ENCODE measurements at regions not wholly inside any gene's neighbourhood (a gene's known extent, or its start where the extent isn't known, plus 50 kb on each side); places are given as distances from the start of the nearest gene placed in this dataset.

DNA sequence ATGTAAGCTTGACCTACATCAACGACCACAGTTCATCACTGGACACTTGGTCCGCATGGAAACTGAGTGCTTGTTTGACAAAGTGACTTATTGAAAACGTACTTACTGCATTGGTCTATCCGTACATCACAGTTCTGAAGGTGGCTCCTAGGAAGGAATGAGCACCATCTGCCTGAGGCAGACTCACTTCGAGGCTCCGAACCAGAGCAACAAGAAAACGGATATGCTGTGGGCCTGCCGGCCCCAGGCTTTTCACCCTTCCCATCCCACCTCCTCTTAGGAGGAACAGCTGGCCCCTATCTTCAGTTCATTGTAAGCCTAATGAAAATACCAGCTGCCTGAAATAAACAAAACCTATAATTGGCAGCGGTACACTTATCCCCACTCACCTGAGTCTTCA is 67.2 kb upstream of the TSLP start:
- Histone ChIP-seq H4K20me1 (ENCODE audit: insufficient read depth) (no peaks in the 10 kb centered on the region), H3F3A (ENCODE audit: insufficient read depth, low read depth) (no peaks in the 10 kb centered on the region), H3K9me3 (ENCODE audit: insufficient read depth, low read depth) (no peaks in the 10 kb centered on the region), H3K36me3 (ENCODE audit: low read depth) (no peaks in the 10 kb centered on the region), H3K27ac (no peak overlapping the region), H3K4me3 (no peak overlapping the region), H2AFZ (peak overlapping the region; percentile 23; the same call in 1 of the 2 replicates), H3K4me1 (replicated peaks; ENCODE audit: insufficient read depth) (no peaks in the 10 kb centered on the region), H3K79me2 (ENCODE audit: low read depth) (no peaks in the 10 kb centered on the region), H3K9me2 (ENCODE audit: insufficient read depth) (no peaks in the 10 kb centered on the region), H3K27me3 (ENCODE audit: insufficient read depth, low read depth) (no peaks in the 10 kb centered on the region), H3K4me2 (no peak overlapping the region)
- no peak for TF ChIP-seq EZH2 (IDR thresholded peaks at IDR 0.05; ENCODE audit: low read depth)
- no peak for TF ChIP-seq CTCF (conservative IDR thresholded peaks at IDR 0.05)
- no peak for DNase-seq
- ChIA-PET CTCF (no interaction called here), POLR2A (ENCODE audit: unreplicated experiment) (no interaction called here)
- intact Hi-C loops (cut with micrococcal nuclease; ENCODE audit: unreplicated experiment) = no loop called here
- BruUV-seq (replicated peaks) = no TSS peak

DNA sequence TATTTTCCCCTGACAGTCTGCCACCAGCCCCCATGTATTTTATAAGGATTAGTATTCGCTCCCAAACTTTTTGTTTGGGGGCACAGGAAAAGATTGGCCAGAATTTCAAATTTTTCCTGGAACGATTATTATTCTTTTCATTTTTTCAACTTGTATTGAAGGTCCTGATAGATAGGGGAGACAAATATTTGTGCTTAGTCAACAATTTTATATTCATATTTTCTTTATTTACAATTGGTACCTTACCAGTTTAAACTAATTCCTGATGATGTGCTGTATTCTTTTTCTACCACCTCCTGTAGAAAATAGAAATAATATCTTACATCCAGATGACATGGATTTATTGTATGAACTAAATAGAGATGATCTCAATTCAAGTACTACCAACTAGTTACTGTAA is 60.7 kb upstream of the TSLP start:
- POLR2A ChIA-PET (ENCODE audit: unreplicated experiment) = no interaction called here
- no peak overlapping the region for H3K4me2 ChIP-seq
- no peaks in the 10 kb centered on the region for H3K9me2 ChIP-seq (ENCODE audit: insufficient read depth)
- CTCF ChIA-PET = no interaction called here
- H3K79me2 ChIP-seq (ENCODE audit: low read depth) = no peaks in the 10 kb centered on the region
- H2AFZ ChIP-seq = no peak overlapping the region
- H3K4me1 ChIP-seq (replicated peaks; ENCODE audit: insufficient read depth) = peaks cover 9% of the 10 kb centered on the region; the same call in 1 of the 2 replicates
- BruUV-seq (replicated peaks) = no TSS peak
- no peak for DNase-seq
- intact Hi-C loops (cut with micrococcal nuclease; ENCODE audit: unreplicated experiment) = no loop called here
- no peaks in the 10 kb centered on the region for H4K20me1 ChIP-seq (ENCODE audit: insufficient read depth)
- no peaks in the 10 kb centered on the region for H3F3A ChIP-seq (ENCODE audit: insufficient read depth, low read depth)
- H3K36me3 ChIP-seq (ENCODE audit: low read depth) = no peaks in the 10 kb centered on the region
- H3K27me3 ChIP-seq (ENCODE audit: insufficient read depth, low read depth) = no peaks in the 10 kb centered on the region
- no peak overlapping the region for H3K27ac ChIP-seq
- TF ChIP-seq EZH2 (IDR thresholded peaks at IDR 0.05; ENCODE audit: low read depth) (no peak), CTCF (conservative IDR thresholded peaks at IDR 0.05) (no peak)
- no peak overlapping the region for H3K4me3 ChIP-seq
- H3K9me3 ChIP-seq (ENCODE audit: insufficient read depth, low read depth) = no peaks in the 10 kb centered on the region

GRCh38 chr5:111013011-111013410 is 58.5 kb upstream of the TSLP start:
- no peaks in the 10 kb centered on the region for H3K79me2 ChIP-seq (ENCODE audit: low read depth)
- peaks cover 9% of the 10 kb centered on the region; the same call in 1 of the 2 replicates for H3K4me1 ChIP-seq (replicated peaks; ENCODE audit: insufficient read depth)
- H3K27me3 ChIP-seq (ENCODE audit: insufficient read depth, low read depth) = no peaks in the 10 kb centered on the region
- TF ChIP-seq CTCF (conservative IDR thresholded peaks at IDR 0.05) = no peak
- no peak for TF ChIP-seq EZH2 (IDR thresholded peaks at IDR 0.05; ENCODE audit: low read depth)
- intact Hi-C loops (cut with micrococcal nuclease; ENCODE audit: unreplicated experiment) = no loop called here
- DNase-seq = peak in 1 of 2 experiments; percentile 39
- no peak overlapping the region for H3K4me3 ChIP-seq
- no peaks in the 10 kb centered on the region for H3K9me3 ChIP-seq (ENCODE audit: insufficient read depth, low read depth)
- H3K9me2 ChIP-seq (ENCODE audit: insufficient read depth) = no peaks in the 10 kb centered on the region
- H3K36me3 ChIP-seq (ENCODE audit: low read depth) = no peaks in the 10 kb centered on the region
- H3F3A ChIP-seq (ENCODE audit: insufficient read depth, low read depth) = no peaks in the 10 kb centered on the region
- no peak overlapping the region for H2AFZ ChIP-seq
- no peaks in the 10 kb centered on the region for H4K20me1 ChIP-seq (ENCODE audit: insufficient read depth)
- peak overlapping the region; percentile 13; the same call in 1 of the 2 replicates for H3K4me2 ChIP-seq
- POLR2A ChIA-PET (ENCODE audit: unreplicated experiment) = no interaction called here
- H3K27ac ChIP-seq = no peak overlapping the region
- CTCF ChIA-PET = no interaction called here
- BruUV-seq (replicated peaks) = no TSS peak
